ENCODE measurements at regions not wholly inside any gene's neighbourhood (a gene's known extent, or its start where the extent isn't known, plus 50 kb on each side); places are given as distances from the start of the nearest gene placed in this dataset.

DNA sequence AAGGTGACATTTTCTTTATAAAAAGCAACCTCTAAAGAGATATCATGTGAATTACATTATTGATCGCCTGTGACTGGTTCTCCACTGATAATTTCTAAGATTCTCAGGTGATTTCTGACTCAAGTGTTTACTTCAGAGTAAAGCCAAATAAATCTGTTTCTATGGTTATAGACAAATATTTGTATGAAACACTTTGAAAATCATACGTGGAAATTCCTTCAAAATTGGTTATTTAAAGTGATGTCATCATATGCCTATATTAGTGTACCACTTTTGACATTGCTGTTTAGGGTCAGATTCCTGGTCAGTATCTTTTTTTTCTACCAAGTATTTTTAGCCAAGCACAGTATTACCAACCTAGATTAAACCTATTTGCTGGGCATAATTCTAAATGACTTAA lies 881.3 kb upstream of the FAM98A start:
- no peak for TF ChIP-seq Cebpa-rat (IDR thresholded peaks at IDR 0.05)
- no peak overlapping the region for H3K4me2 ChIP-seq
- H3K4me3 ChIP-seq: no peak overlapping the region
- H3K9ac ChIP-seq: no peak overlapping the region
- no peaks in the 10 kb centered on the region for H3K9me3 ChIP-seq
- no peaks in the 10 kb centered on the region for H3K4me1 ChIP-seq
- H3K27ac ChIP-seq: no peak overlapping the region
- H3K27me3 ChIP-seq: no peaks in the 10 kb centered on the region
- no peaks in the 10 kb centered on the region for H3K36me3 ChIP-seq
- no peaks in the 10 kb centered on the region for H4K20me1 ChIP-seq

DNA sequence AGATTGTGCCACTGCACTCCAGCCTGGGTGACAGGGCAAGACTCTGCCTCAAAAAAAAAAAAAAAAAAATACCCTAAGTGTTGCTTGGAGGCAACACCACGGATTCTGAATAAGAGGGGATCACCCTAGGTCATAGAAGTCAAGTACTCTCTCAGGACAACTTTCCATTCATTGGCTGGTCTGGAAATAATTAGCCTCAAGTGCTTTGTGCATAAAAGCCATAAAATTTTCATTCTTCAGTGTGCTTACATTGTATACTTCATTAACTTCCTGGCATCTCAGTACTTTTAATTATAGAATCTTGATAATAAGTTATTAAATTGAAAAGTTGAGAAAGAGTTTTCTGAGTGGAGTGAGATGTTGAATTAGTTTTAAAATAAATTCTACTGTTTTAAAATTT lies 876.1 kb upstream of the FAM98A start:
- no peak overlapping the region for H3K27ac ChIP-seq
- H3K4me2 ChIP-seq: no peak overlapping the region
- H3K36me3 ChIP-seq: no peaks in the 10 kb centered on the region
- TF ChIP-seq Cebpa-rat (IDR thresholded peaks at IDR 0.05): no peak
- H3K4me1 ChIP-seq: no peaks in the 10 kb centered on the region
- no peak overlapping the region for H3K9ac ChIP-seq
- H4K20me1 ChIP-seq: no peaks in the 10 kb centered on the region
- H3K9me3 ChIP-seq: no peaks in the 10 kb centered on the region
- H3K4me3 ChIP-seq: no peak overlapping the region
- no peaks in the 10 kb centered on the region for H3K27me3 ChIP-seq

DNA sequence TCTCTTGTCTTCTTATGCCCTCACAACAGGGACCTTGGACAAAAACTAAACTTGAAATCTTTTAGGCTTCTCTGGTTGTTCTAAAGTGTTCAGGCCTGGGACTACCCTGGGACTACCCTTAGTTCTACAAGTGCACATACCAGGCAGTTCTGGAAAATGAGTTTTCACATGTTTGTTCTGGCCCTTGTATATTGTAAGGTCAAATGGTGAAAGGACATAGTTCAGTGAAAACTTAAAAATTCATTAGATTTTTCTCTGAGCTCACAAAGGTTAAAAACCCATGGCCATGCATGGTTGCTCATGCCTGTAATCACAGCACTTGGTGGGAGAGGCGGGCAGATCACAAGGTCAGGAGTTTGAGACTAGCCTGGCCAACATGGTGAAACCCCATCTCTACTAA lies 875.5 kb upstream of the FAM98A start:
- Histone ChIP-seq H3K4me2 (no peak overlapping the region), H3K36me3 (no peaks in the 10 kb centered on the region), H3K4me1 (no peaks in the 10 kb centered on the region), H3K9me3 (no peaks in the 10 kb centered on the region), H3K27me3 (no peaks in the 10 kb centered on the region), H3K4me3 (no peak overlapping the region), H4K20me1 (no peaks in the 10 kb centered on the region), H3K9ac (no peak overlapping the region), H3K27ac (no peak overlapping the region)
- TF ChIP-seq Cebpa-rat (IDR thresholded peaks at IDR 0.05): no peak

DNA sequence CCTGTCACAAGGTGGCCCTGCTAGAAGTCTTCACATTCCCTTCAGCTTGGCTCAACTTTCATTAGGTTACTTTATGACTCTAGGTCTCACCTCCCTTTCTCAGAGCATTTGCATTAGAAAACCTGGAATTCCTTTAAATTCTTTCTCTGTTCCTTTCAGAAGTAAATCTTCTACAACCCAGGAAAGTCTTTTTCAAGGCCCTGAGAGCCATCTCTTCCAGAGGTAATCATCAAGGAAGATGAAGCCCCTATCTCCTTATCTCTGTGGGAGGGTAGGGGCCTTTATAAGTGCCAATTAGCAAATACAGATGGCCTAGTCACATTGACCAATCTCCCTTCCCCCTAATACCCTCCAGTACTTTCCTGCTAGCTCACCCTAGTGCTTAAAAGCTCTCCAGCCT lies 848.0 kb upstream of the FAM98A start:
- Histone ChIP-seq H3K4me1 (no peaks in the 10 kb centered on the region), H3K9me3 (peaks cover 7% of the 10 kb centered on the region; the same call in 1 of the 2 replicates), H4K20me1 (no peaks in the 10 kb centered on the region), H3K4me3 (no peak overlapping the region), H3K4me2 (no peak overlapping the region), H3K27me3 (no peaks in the 10 kb centered on the region), H3K9ac (no peak overlapping the region), H3K27ac (no peak overlapping the region), H3K36me3 (no peaks in the 10 kb centered on the region)
- TF ChIP-seq Cebpa-rat (IDR thresholded peaks at IDR 0.05): no peak

DNA sequence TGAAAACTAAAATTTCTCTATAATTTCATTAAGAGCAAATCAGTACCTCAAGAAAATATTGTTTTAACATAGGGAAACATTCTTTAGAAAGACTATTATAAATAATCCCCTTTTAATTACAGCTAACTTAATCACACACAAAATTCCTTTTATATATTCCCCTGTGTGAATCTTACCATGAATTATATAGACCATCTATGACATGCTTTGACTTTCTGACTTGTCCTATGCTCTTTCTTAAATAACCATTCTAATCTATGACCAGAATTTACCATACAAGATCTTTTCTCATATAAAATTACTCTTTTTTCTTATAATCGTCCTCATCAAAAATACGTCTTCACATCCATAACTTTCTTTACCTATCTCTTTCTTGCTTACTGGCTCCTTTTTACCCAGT lies 824.2 kb upstream of the FAM98A start:
- Histone ChIP-seq H3K27me3 (no peaks in the 10 kb centered on the region), H3K9ac (no peak overlapping the region), H3K4me1 (no peaks in the 10 kb centered on the region), H3K9me3 (peaks cover 14% of the 10 kb centered on the region; the same call in 1 of the 2 replicates), H3K4me2 (no peak overlapping the region), H3K27ac (no peak overlapping the region), H4K20me1 (no peaks in the 10 kb centered on the region), H3K4me3 (no peak overlapping the region), H3K36me3 (no peaks in the 10 kb centered on the region)
- TF ChIP-seq Cebpa-rat (IDR thresholded peaks at IDR 0.05): no peak

DNA sequence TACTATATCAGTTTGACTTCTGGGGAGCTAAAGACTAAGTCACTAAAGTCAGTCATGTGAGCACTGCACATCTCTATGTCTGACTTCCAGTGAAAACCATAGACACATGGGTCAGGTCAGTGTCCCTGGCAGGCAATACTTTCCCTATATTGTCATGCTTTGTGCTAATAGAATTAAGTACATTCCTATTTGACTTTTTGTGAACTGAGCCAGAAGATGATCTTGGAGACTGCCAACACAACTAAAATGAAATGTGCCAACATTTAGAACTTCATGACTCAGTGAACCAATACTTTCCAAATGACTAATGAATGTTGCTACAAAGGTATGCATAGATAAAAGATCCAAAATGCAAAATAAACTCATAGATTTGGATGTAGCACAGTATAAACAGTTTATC lies 820.8 kb upstream of the FAM98A start:
- Histone ChIP-seq H3K4me1 (no peaks in the 10 kb centered on the region), H3K4me2 (no peak overlapping the region), H3K9ac (no peak overlapping the region), H4K20me1 (no peaks in the 10 kb centered on the region), H3K36me3 (no peaks in the 10 kb centered on the region), H3K4me3 (no peak overlapping the region), H3K27me3 (no peaks in the 10 kb centered on the region), H3K27ac (no peak overlapping the region), H3K9me3 (peaks cover 14% of the 10 kb centered on the region; the same call in 1 of the 2 replicates)
- no peak for TF ChIP-seq Cebpa-rat (IDR thresholded peaks at IDR 0.05)

DNA sequence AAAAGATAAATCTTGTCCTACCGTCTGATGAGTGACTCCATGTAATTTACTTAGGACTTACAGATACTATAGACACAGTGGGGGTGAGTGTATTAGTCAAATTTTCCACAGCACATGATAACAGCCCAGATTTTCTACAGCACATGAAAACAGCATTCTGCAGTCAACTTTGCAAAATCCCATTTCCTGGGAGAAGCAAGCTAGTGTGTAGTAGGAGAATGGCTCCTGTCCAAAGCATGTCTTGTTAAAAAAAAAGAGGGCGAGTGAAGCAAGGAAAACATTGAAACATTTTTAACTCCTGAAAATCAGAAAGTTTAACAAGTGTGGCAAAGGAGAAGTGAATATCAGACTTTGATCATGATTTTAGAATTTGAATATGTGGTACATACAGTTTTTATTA lies 817.8 kb upstream of the FAM98A start:
- H3K4me1 ChIP-seq: no peaks in the 10 kb centered on the region
- H3K4me2 ChIP-seq: no peak overlapping the region
- no peak overlapping the region for H3K27ac ChIP-seq
- no peaks in the 10 kb centered on the region for H4K20me1 ChIP-seq
- H3K36me3 ChIP-seq: no peaks in the 10 kb centered on the region
- H3K27me3 ChIP-seq: no peaks in the 10 kb centered on the region
- no peak overlapping the region for H3K9ac ChIP-seq
- TF ChIP-seq Cebpa-rat (IDR thresholded peaks at IDR 0.05): no peak
- H3K9me3 ChIP-seq: no peaks in the 10 kb centered on the region
- no peak overlapping the region for H3K4me3 ChIP-seq

DNA sequence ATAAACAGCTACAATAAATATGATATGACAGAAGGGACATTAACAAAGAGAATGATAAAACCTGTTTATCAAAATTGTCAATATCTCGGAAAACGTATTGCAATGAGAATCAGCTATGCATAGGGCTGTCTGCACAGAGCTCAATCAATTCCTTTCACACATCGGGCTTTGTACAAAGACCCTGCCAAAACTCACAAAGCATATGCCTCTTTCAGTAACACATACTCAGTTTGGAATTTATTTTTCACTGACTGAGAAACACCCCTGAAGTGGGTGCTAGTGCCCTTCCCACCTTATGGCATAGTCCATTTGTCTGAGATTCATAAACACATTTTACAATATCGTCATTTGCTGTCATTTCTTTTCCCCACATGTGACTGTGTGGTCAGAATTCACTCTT lies 815.8 kb upstream of the FAM98A start:
- H3K4me2 ChIP-seq: no peak overlapping the region
- H3K27me3 ChIP-seq: no peaks in the 10 kb centered on the region
- H3K9ac ChIP-seq: no peak overlapping the region
- H3K9me3 ChIP-seq: no peaks in the 10 kb centered on the region
- H3K36me3 ChIP-seq: no peaks in the 10 kb centered on the region
- no peak overlapping the region for H3K4me3 ChIP-seq
- H3K4me1 ChIP-seq: no peaks in the 10 kb centered on the region
- H4K20me1 ChIP-seq: no peaks in the 10 kb centered on the region
- TF ChIP-seq Cebpa-rat (IDR thresholded peaks at IDR 0.05): no peak
- H3K27ac ChIP-seq: no peak overlapping the region

DNA sequence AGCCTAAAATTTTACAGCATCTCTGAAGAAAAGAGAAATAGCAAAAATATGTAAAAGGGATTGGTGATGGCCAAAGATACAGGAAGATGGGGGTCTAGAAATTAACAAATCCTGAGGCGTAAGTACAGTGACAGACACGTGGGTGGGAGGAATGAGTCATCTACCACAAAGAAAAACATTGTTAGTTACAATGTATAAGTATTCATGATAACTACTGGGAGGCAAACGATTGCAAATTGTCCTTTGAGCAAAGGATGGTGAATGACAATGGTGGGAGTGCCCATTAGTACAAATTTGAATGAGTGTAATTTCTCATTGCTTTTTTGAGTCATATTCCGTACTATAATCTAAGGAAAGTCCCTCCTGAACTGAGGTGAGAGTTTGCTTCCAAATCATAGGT lies 809.0 kb upstream of the FAM98A start:
- Histone ChIP-seq H3K36me3 (no peaks in the 10 kb centered on the region), H4K20me1 (no peaks in the 10 kb centered on the region), H3K4me2 (no peak overlapping the region), H3K9ac (no peak overlapping the region), H3K4me3 (no peak overlapping the region), H3K27ac (no peak overlapping the region), H3K4me1 (no peaks in the 10 kb centered on the region), H3K27me3 (no peaks in the 10 kb centered on the region), H3K9me3 (no peaks in the 10 kb centered on the region)
- no peak for TF ChIP-seq Cebpa-rat (IDR thresholded peaks at IDR 0.05)

DNA sequence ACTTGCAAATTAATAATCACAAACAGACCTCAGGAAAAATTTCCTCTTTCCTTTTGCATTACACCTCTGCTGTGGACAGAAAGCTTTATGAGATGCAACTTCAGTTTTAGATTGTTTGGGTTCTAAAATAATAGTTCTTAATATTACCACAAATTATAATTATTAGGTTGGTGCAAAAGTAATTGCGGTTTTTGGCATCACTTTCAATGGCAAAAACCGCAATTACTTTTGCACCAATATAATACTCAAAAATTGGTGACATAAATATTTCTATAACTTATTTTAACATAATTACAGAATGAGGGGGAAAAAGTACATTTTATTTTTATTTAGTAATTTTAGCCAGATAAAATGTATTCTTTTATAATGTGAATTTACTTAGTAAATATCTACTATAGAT lies 804.4 kb upstream of the FAM98A start:
- H3K9ac ChIP-seq: no peak overlapping the region
- no peaks in the 10 kb centered on the region for H4K20me1 ChIP-seq
- no peaks in the 10 kb centered on the region for H3K36me3 ChIP-seq
- H3K27ac ChIP-seq: no peak overlapping the region
- no peak overlapping the region for H3K4me2 ChIP-seq
- no peak overlapping the region for H3K4me3 ChIP-seq
- TF ChIP-seq Cebpa-rat (IDR thresholded peaks at IDR 0.05): no peak
- H3K9me3 ChIP-seq: no peaks in the 10 kb centered on the region
- no peaks in the 10 kb centered on the region for H3K27me3 ChIP-seq
- H3K4me1 ChIP-seq: no peaks in the 10 kb centered on the region

DNA sequence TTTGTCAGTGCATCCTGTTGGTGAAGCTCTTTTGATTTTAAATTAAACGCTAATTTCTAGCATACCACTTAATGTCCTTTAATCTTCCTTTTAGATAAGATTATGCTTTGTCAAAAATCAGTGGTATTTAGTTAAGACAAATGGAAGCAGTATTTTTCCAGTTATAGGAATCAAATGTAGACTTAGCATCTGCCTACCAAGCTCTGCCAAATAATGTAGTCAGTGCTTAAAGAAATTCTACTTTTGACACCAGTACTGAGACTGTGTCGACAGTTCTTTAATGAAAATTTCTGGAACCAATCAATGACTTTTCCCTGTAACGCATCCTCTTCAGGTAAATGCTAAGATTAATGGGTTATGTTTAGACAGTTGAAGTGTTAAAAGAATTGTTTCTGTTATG lies 803.3 kb upstream of the FAM98A start:
- Histone ChIP-seq H3K4me1 (no peaks in the 10 kb centered on the region), H4K20me1 (no peaks in the 10 kb centered on the region), H3K9me3 (no peaks in the 10 kb centered on the region), H3K9ac (no peak overlapping the region), H3K27me3 (no peaks in the 10 kb centered on the region), H3K27ac (no peak overlapping the region), H3K36me3 (no peaks in the 10 kb centered on the region), H3K4me3 (no peak overlapping the region), H3K4me2 (no peak overlapping the region)
- no peak for TF ChIP-seq Cebpa-rat (IDR thresholded peaks at IDR 0.05)

All from BLaER1 (cell line).